Activated T-helper 9 cell treated with anti-CD3 and anti-CD28 coated beads, Interleukin-2, amount 50 U/mL, for 16 hours (primary cell): ENCODE measurements at regions not wholly inside any gene's neighbourhood (a gene's known extent, or its start where the extent isn't known, plus 50 kb on each side); places are given as distances from the start of the nearest gene placed in this dataset.
"Not testable (repeated sequence)": the region's sequence is repeated elsewhere in the genome, so short reads cannot be mapped to it uniquely, and the experiment has no call there.

Source experiments
- DNase-seq: peaks from one replicate; pipeline ENCODE4 v3.0.0-alpha.2; 2020; ENCODE audit warnings: low read depth

DNA sequence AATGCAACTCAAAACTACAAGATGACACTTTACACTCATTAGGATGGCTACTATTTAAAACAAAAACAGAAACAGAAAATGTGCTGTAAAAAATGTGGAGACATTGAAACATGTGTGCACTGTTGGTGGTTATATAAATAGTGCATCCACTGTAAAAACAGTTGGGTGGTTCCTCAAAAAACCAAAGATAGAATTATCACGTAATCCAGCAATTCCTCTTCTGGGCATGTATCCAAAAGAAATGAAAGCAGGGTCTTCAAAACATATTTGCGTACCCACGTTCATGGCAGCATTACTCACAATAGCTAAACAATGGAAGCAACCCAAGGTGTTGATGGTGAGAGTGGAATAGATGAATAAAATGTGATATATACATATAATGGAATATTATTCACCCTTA is 967.2 kb downstream of the TRAM1L1 start:
- DNase-seq, result no peak

GRCh38 chr4:116112861-116113260 is 972.5 kb downstream of the TRAM1L1 start:
- not testable (repeated sequence) for DNase-seq

DNA sequence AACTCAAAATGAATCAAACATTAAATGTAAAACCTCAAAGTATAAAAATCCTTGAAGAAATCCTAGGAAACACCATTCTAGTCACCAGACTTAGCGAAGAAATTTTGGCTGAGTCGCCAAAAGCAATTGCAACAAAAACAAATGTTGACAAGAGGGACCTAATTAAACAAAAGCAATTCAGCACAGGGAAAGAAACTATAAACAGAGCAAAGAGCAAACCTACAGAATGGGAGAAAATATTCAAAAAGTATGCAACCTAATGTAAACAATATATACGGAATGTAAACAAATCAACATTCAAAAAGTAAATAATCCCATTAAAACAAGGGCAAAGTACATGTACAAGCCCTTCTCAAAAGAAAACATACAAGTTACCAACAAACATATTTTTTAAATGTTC is 974.7 kb downstream of the TRAM1L1 start:
- DNase-seq, result no peak

DNA sequence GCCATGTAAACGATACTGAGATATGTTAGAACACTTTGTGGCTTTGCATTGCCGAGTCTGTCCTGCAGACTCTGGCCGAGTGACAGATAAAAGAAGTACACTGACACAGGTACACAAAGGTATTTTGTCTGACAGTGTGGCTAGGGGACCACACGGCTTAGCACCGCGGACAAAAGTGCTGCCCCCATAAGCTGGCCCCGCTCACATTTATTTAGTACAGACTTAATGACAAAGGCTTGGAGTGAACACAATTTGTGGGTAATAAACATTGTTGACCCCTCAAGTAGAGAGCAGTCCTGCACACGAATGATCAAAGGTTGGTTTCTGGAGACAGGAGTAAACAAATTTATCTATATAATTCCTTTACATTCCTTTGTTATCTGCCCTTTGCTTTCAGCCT is 976.8 kb downstream of the TRAM1L1 start:
- no peak for DNase-seq

DNA sequence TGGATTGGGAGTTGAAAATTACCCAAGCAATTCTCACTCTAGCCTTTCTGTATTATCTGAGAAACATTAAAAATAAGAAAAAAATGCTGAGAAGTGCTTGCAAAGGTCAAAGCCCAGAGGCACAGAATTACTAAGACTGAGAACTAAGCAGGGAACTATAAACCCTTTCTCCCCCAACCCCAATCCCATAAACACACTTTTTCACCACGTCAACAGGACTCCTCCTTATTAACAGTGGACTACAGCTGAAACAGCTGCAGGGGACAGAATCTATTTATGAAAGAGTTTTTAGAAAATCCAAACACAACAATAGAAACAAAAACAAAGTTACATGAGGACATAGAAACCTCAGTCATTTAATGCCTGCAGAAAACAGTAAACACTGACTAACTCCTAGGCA is 984.1 kb downstream of the TRAM1L1 start:
- DNase-seq, result no peak

DNA sequence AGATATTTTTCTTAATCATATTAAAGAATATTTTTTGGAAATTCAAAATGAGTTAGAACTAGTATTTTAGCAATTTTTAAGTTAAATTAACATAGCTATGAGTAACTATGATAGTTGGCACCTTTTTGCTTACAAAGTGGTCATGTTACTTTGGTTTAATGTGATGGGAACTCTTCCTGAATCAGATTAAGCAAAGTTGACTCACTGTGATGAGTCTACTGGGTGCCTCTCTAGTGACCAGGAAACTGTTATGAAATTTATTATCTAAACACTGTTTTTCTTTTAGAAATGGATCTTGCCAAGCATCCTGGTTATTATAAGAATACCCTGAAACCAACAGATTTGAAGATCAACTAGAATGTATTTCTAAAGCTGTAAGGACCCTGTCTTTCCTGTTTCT is 985.8 kb downstream of the TRAM1L1 start:
- DNase-seq, result no peak

DNA sequence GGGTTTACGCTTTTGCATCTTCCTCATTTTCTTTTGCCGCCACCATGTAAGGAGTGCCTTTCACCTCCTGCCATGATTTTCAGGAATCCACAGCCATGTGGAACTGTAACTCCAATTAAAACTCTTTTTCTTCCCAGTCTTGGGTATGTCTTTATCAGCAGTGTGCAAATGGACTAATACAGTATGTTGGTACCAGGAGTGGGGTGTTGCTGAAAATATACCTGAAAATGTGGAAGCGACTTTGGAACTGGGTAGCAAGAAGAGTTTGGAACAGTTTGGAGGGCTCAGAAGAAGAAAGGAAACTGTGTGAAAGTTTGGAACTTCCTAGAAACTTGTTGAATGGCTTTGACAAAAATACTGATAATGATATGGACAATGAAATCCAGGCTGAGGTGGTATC is 983.9 kb upstream of the NDST4 start:
- DNase-seq, result not testable (repeated sequence)

DNA sequence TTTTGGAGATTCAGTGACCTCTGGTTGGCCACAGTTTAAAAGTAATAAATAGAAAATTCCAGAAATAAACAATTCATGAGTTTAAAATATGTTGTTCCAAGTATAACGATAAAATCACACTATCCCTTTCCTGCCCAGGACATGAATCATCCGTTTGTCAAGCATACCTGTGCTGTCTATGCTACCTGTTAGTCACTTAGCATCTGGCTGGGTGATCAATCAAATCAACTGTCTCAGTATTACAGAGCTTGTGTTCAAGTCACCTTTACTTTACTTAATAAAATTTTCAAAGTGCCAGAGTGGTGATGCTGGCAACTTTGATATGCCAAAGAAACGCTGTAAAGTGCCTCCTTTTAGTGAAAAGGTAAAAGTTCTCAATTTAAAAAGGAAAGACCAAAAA is 979.5 kb upstream of the NDST4 start:
- DNase-seq, result no peak

DNA sequence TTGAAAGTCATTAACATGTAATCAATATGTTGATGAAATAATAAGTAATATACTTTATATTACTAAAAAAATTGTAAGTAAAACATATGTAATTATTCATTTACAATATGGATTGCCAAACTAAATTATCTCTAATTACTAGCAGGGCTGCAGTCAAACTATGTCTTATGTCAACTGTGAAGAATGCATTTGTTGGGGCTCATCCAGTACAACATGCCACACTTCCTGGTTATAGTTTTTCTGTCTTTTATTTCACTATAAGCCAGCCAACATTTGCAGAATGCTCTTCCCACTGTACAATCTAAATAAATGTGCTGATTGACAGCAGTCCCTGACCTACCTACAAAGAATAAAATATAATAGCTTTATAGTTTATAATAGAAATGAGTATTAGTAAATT is 975.4 kb upstream of the NDST4 start:
- no peak for DNase-seq

GRCh38 chr4:116082808-116083366 is 969.5 kb upstream of the NDST4 start:
- DNase-seq, result no peak

- DNase-seq, result no peak
These were observed 959.6 kb upstream of the NDST4 start for GRCh38 chr4:116073051-116073450.

DNA sequence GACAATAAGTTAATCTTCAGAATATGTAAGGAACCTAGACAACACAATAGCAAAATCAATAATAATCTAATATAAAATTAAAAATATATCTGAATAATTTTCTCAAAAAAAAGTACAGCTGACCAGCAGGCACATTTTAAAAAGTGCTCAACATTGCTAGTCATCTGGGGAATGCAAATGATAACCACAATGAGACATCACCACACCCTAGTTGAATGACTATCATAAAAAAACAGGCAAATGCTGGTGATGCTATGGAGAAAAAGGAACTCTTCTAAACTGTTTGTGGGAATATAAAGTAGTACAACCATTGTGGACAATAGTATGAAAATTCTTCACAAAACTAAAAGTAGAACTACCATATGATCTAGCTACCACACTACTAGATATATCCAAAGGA is 956.9 kb upstream of the NDST4 start:
- no peak for DNase-seq

DNA sequence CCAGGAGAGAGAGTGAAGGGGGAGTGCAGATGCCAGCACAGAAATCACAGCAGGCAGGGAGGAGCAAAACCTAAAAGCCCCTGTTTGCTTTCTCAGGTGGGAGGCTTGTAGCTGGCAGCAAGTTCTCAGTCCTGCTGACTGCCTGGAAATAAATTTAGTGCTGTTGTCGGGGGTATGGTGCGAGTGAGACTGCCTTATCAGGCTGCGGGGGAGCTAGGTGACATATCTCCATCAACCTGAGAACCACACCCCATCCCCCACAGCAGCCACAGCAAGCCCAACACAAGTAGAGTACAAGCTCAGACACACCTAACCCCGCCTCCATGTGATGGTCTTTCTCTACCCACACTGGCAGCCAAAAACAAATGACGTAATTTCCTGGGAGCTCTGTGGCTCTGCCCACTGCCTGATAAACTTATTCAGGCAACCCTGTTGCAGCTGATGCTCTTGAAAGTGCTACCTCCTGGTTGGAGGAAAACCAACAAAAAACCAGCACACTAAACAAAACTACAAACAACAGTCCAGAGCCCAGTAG is 953.4 kb upstream of the NDST4 start:
- no peak for DNase-seq

- no peak for DNase-seq
These were observed 950.9 kb upstream of the NDST4 start for GRCh38 chr4:116064331-116064730.

- no peak for DNase-seq
These were observed 945.9 kb upstream of the NDST4 start for GRCh38 chr4:116059361-116059760.

- DNase-seq, result no peak
These were observed 944.7 kb upstream of the NDST4 start for GRCh38 chr4:116058129-116058528.

DNA sequence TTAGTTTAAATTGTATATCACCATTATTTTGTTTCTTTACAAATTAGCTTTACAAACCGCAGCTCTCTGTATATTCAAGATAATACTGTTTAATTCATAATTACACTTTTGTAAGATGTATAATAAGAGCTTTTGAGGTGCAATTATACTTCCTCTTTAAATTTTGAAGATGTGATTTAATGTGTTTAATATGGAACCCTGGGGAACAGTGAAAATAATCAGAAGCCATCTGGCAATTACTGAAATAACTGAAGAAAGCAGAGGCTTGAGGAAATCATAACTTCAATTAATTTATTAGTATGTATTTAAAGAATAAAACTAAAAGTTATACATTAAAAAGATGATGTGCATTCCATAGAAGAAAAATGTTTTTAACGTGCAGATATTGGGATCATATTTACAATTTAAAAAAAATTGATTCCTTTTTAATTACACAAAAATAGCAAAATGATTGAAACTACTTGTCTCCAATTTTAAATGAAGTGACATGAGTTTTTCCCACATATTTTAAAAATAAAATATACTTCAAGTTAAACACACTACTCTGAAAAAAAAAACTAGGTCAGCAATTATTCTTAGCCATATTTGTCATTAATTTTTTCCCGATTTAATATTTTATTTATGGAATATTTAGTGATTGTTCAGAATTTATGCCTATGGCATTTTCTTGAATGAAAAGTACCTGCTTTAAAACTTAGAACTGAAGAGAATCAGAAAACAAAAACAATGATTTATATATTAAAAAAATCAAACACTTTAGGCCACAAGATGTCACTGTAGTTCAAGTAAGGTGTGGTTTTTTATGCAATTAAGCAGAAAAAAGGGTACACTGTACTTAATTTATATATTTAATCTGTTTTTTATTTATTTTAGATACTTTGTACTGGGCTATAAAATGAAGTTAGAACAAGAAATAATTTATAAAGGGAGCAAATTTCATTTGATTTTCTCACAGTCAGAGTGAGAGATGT is 942.7 kb upstream of the NDST4 start:
- DNase-seq, result no peak

GRCh38 chr4:116027311-116027710 is 913.9 kb upstream of the NDST4 start:
- DNase-seq, result no peak

- DNase-seq, result no peak
These were observed 911.7 kb upstream of the NDST4 start for GRCh38 chr4:116024954-116025708.

DNA sequence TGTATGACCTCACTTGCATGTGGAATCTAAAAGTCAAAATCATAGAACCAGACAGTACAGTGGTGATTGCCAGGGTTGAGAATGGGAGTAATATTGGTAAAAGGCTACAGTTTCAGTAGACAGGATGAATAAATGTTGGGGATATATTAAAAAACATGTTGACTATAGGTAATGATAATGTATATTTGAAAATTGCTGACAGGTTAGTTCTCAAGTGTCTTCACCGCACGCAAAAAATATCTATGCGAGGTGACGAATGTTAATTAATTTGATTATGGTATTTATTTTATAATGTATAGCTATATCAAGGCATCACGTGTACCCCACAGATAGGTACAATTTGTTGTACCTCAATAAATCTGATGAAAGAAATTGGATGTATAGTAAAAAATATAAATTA is 909.6 kb upstream of the NDST4 start:
- no peak for DNase-seq

GRCh38 chr4:116020141-116020722 is 906.8 kb upstream of the NDST4 start:
- DNase-seq, result no peak

- DNase-seq, result no peak
These were observed 905.4 kb upstream of the NDST4 start for GRCh38 chr4:116018831-116019230.
